GM23338 (cell line): ENCODE measurements at regions not wholly inside any gene's neighbourhood (a gene's known extent, or its start where the extent isn't known, plus 50 kb on each side); places are given as distances from the start of the nearest gene placed in this dataset.
A peak's percentile ranks its signal among the peaks of the same experiment; 100 is the strongest.

Source experiments
- ATAC-seq: fragments of 200-7000 bp; cut with Tn5 transposase; 3 replicates; pipeline ENCODE4 v1.9.1; 2020
- DNase-seq: peaks from one replicate; pipeline ENCODE4 v3.0.0-alpha.2; 2015; ENCODE audit warnings: low spot score
- H2AFZ ChIP-seq: fragments of 200-600 bp; sonication (generic); 2 replicates; pipeline ENCODE4 v1.8.0; 2016; ENCODE audit warnings: antibody characterized with exemption, mild to moderate bottlenecking, moderate library complexity
- H3F3A ChIP-seq: fragments of 200-600 bp; sonication (generic); replicated peaks from 2 replicates; pipeline ENCODE4 v1.8.0; 2017; ENCODE audit warnings: antibody characterized with exemption, mixed run types, low read depth
- H3K27ac ChIP-seq: fragments of 200-600 bp; sonication (generic); 2 replicates; pipeline ENCODE4 v1.6.1; 2016; ENCODE audit warnings: low read depth
- H3K27me3 ChIP-seq: fragments of 200-600 bp; sonication (generic); 2 replicates; pipeline ENCODE4 v1.8.0; 2016; ENCODE audit warnings: mild to moderate bottlenecking, mixed run types, moderate library complexity; ENCODE audit not compliant: insufficient read depth
- H3K36me3 ChIP-seq: fragments of 200-600 bp; sonication (generic); 2 replicates; pipeline ENCODE4 v1.8.0; 2016; ENCODE audit warnings: mild to moderate bottlenecking; ENCODE audit not compliant: insufficient read depth
- H3K4me1 ChIP-seq: fragments of 200-600 bp; sonication (generic); 2 replicates; pipeline ENCODE4 v1.8.0; 2016; ENCODE audit warnings: mild to moderate bottlenecking, moderate library complexity; ENCODE audit not compliant: insufficient read depth
- H3K4me2 ChIP-seq: fragments of 200-600 bp; sonication (generic); 2 replicates; pipeline ENCODE4 v1.7.1; 2017; ENCODE audit warnings: mixed run types
- H3K4me3 ChIP-seq: fragments of 200-600 bp; sonication (generic); 2 replicates; pipeline ENCODE4 v1.6.1; 2016; ENCODE audit warnings: mixed run types
- H3K79me2 ChIP-seq: fragments of 200-600 bp; sonication (generic); replicated peaks from 2 replicates; pipeline ENCODE4 v1.8.0; 2017; ENCODE audit warnings: mild to moderate bottlenecking; ENCODE audit not compliant: insufficient read depth
- H3K9me2 ChIP-seq: fragments of 200-600 bp; sonication (generic); 2 replicates; pipeline ENCODE4 v1.8.0; 2017; ENCODE audit not compliant: insufficient read depth
- H4K20me1 ChIP-seq: fragments of 200-600 bp; sonication (generic); replicated peaks from 2 replicates; pipeline ENCODE4 v1.8.0; 2017; ENCODE audit warnings: mild to moderate bottlenecking; ENCODE audit not compliant: insufficient read depth
- H3K27ac Mint-ChIP-seq: 2 replicates; pipeline ENCODE4 v1.8.0; 2020; ENCODE audit warnings: inconsistent platforms, mild to moderate bottlenecking, moderate library complexity, mixed read lengths
- H3K27me3 Mint-ChIP-seq: 3 replicates; pipeline ENCODE4 v1.8.0; 2022; ENCODE audit warnings: low read depth, mild to moderate bottlenecking, moderate library complexity, mixed read lengths, inconsistent platforms; ENCODE audit not compliant: insufficient read depth, poor library complexity
- H3K36me3 Mint-ChIP-seq: 3 replicates; pipeline ENCODE4 v1.8.0; 2021; ENCODE audit warnings: low read depth, mild to moderate bottlenecking, inconsistent platforms, moderate library complexity, mixed read lengths
- H3K4me1 Mint-ChIP-seq: 3 replicates; pipeline ENCODE4 v1.8.0; 2020; ENCODE audit warnings: mild to moderate bottlenecking, inconsistent platforms, mixed read lengths
- H3K4me3 Mint-ChIP-seq: 3 replicates; pipeline ENCODE4 v1.8.0; 2021; ENCODE audit warnings: moderate library complexity, mild to moderate bottlenecking, inconsistent platforms, mixed read lengths
- H3K9me3 Mint-ChIP-seq: 3 replicates; pipeline ENCODE4 v1.8.0; 2020; ENCODE audit warnings: moderate library complexity, mild to moderate bottlenecking, inconsistent platforms, mixed read lengths
- CREB1 ChIP-seq: fragments of 250-450 bp; sonication (Bioruptor Pico); IDR thresholded peaks from 2 replicates; pipeline ENCODE4 v1.5.0; 2020; ENCODE audit warnings: low read depth, mild to moderate bottlenecking, moderate library complexity
- CTCF ChIP-seq, 2 experiments: fragments of 200-600 bp in 1 of 2; sonication (generic) in 1 of 2; conservative IDR thresholded peaks; 2 replicates each; pipeline versions ENCODE4 v1.5.1 to v1.6.1; 2016 to 2017; ENCODE audit warnings: antibody characterized with exemption in 2 of 2, low read depth in 2 of 2, mild to moderate bottlenecking in 2 of 2, moderate library complexity in 1 of 2
- ETS1 ChIP-seq: IDR thresholded peaks from 2 replicates; pipeline ENCODE4 v1.6.1; 2016; ENCODE audit warnings: antibody characterized with exemption
- EZH2 ChIP-seq: fragments of 200-600 bp; sonication (generic); IDR thresholded peaks from one replicate; pipeline ENCODE4 v1.8.0; 2017; ENCODE audit warnings: antibody characterized with exemption, mild to moderate bottlenecking, low read depth; ENCODE audit not compliant: unreplicated experiment
- EZH2phosphoT487 ChIP-seq: fragments of 200-600 bp; sonication (generic); IDR thresholded peaks from one replicate; pipeline ENCODE4 v1.8.1; 2018; ENCODE audit warnings: antibody characterized with exemption; ENCODE audit not compliant: unreplicated experiment
- JUNB ChIP-seq: IDR thresholded peaks from one replicate; pipeline ENCODE4 v1.6.1; 2016; ENCODE audit warnings: antibody characterized with exemption; ENCODE audit not compliant: unreplicated experiment
- NANOG ChIP-seq: IDR thresholded peaks from 2 replicates; pipeline ENCODE4 v1.6.1; 2016; ENCODE audit warnings: antibody characterized with exemption, borderline replicate concordance
- POLR2AphosphoS5 ChIP-seq: IDR thresholded peaks from 2 replicates; pipeline ENCODE4 v1.6.1; 2016; ENCODE audit warnings: antibody characterized with exemption, low read depth
- REST ChIP-seq: IDR thresholded peaks from one replicate; pipeline ENCODE4 v1.6.1; 2018; ENCODE audit warnings: antibody characterized with exemption; ENCODE audit not compliant: unreplicated experiment
- STAT1 ChIP-seq: IDR thresholded peaks from one replicate; pipeline ENCODE4 v1.6.1; 2016; ENCODE audit warnings: antibody characterized with exemption; ENCODE audit not compliant: unreplicated experiment
- ZNF114 ChIP-seq: fragments of 250-450 bp; sonication (Bioruptor Pico); IDR thresholded peaks from 2 replicates; pipeline ENCODE4 v1.5.0; 2020; ENCODE audit warnings: mild to moderate bottlenecking, moderate library complexity
- ZNF331 ChIP-seq: fragments of 250-450 bp; sonication (Bioruptor Pico); IDR thresholded peaks from 2 replicates; pipeline ENCODE4 v1.5.0; 2020; ENCODE audit warnings: low read depth, mild to moderate bottlenecking, moderate library complexity
- ZNF462 ChIP-seq: fragments of 250-450 bp; sonication (Bioruptor Pico); IDR thresholded peaks from 2 replicates; pipeline ENCODE4 v1.5.0; 2020; ENCODE audit warnings: mild to moderate bottlenecking, moderate library complexity

- H3K27me3 ChIP-seq = no peaks in the 10 kb centered on the region
- DNase-seq (no peak), ATAC-seq (no peak)
- Mint-ChIP-seq H3K27ac (no peak overlapping the region), H3K27me3 (peaks cover 2% of the 10 kb centered on the region), H3K4me3 (no peak overlapping the region), H3K4me1 (no peaks in the 10 kb centered on the region), H3K9me3 (no peaks in the 10 kb centered on the region), H3K36me3 (peaks cover under 1% of the 10 kb centered on the region; the same call in 1 of the 3 replicates)
- H4K20me1 ChIP-seq = no peaks in the 10 kb centered on the region
- no peaks in the 10 kb centered on the region for H3K79me2 ChIP-seq
- H3K4me1 ChIP-seq = no peaks in the 10 kb centered on the region
- TF ChIP-seq NANOG (no peak), REST (no peak), ETS1 (no peak), ZNF331 (CRISPR knock-in tag) (no peak), CREB1 (CRISPR knock-in tag) (no peak), CTCF (conservative IDR thresholded peaks at IDR 0.05; ENCODE audit: low read depth in 2 of 2) (no peak), ZNF462 (CRISPR knock-in tag) (no peak), POLR2AphosphoS5 (no peak), EZH2phosphoT487 (no peak), JUNB (no peak), STAT1 (no peak), ZNF114 (CRISPR knock-in tag) (no peak), EZH2 (no peak)
- H2AFZ ChIP-seq = peak overlapping the region; percentile 25
- no peaks in the 10 kb centered on the region for H3K9me2 ChIP-seq
- no peaks in the 10 kb centered on the region for H3F3A ChIP-seq
- 0 out of 2 replicates have a peak, but pooled peaks cover 3% of the 10 kb centered on the region for H3K36me3 ChIP-seq
- no peak overlapping the region for H3K4me3 ChIP-seq
- no peak overlapping the region for H3K27ac ChIP-seq
- H3K4me2 ChIP-seq = no peak overlapping the region
Observed at GRCh38 chr11:93059117-93059957, 89.9 kb downstream of the MTNR1B start.
